ENCODE measurements at regions not wholly inside any gene's neighbourhood (a gene's known extent, or its start where the extent isn't known, plus 50 kb on each side); places are given as distances from the start of the nearest gene placed in this dataset.

- Histone ChIP-seq H3K4me3 (ENCODE audit: low read length) (no peak overlapping the region), H2AFZ (ENCODE audit: low read length) (no peak overlapping the region)
These were observed 210.5 kb downstream of the CTTN start for GRCh38 chr11:70608568-70609470.

DNA sequence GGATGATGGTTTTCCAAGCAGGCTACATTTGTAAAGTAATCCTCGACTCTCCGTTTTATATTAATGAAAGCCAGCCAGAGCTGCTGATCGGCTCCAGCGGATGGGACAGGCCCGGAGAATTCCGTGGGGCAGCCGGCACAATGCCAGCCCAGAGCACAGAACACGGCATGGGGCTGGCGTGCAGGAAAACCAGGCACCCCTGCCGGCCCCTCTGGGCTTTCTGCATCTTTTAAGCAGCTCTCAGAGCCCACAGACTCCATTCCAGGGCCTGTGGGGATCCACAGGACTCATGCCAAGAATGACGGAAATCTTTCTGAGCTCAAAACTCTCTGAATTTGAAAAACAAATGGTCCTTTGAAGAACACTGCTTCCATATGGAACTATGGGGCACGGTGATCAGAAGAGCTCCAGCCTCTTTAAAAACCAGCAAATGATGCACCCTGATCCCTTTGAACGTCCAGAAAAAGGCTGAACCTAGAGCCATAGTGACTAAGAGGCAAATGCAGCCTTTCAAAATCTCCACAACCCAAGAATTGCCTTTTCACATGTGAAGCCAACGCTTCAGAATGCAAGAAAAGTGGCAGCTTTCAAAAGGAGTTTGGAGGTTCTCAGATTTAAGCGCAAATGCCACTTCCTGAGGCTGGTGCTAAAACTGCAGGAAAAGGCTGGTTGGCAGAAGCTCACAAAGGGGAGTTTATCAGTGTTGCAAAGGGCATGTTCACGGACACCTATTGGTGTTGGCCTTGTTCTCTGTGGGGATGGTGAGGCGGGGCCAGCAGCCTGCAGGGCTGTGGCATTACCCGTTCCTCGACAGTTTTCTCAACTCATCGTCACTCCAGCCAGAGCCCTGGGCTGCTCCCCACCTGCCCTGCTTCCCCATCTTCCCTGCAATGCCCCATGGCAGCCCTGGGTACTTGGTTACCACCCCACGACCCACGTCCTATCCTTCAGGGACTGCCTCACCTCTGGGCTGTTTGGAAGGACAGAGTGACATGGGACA, 212.5 kb downstream of the CTTN start:
- Histone ChIP-seq H4K20me1 (ENCODE audit: insufficient read depth, low read depth, low read length) (no peaks in the 10 kb centered on the region), H3K4me1 (ENCODE audit: low read length) (no peaks in the 10 kb centered on the region), H3K27me3 (ENCODE audit: low read length) (no peaks in the 10 kb centered on the region), H3K27ac (ENCODE audit: low read length) (no peak overlapping the region), H3K4me3 (ENCODE audit: low read length) (no peak overlapping the region), H3K4me2 (ENCODE audit: low read depth, low read length, poor library complexity, severe bottlenecking) (no peak overlapping the region), H3K9ac (ENCODE audit: low read length) (no peak overlapping the region), H3K79me2 (ENCODE audit: low read length) (no peaks in the 10 kb centered on the region), H3K9me2 (replicated peaks; ENCODE audit: insufficient read depth, low read length) (no peaks in the 10 kb centered on the region), H3K9me3 (ENCODE audit: low read length) (no peaks in the 10 kb centered on the region), H2AFZ (ENCODE audit: low read length) (no peak overlapping the region), H3K36me3 (ENCODE audit: insufficient read depth, low read length) (no peaks in the 10 kb centered on the region)
- DNase-seq: no peak

More at GRCh38 chr11:70608568-70609470, 210.5 kb downstream of the CTTN start:
- H3K4me2 ChIP-seq (ENCODE audit: low read depth, low read length, poor library complexity, severe bottlenecking): no peak overlapping the region
- H3K27ac ChIP-seq (ENCODE audit: low read length): no peak overlapping the region
- no peaks in the 10 kb centered on the region for H3K79me2 ChIP-seq (ENCODE audit: low read length)
- H3K4me1 ChIP-seq (ENCODE audit: low read length): peaks cover 10% of the 10 kb centered on the region
- H4K20me1 ChIP-seq (ENCODE audit: insufficient read depth, low read depth, low read length): no peaks in the 10 kb centered on the region
- DNase-seq: no peak
- no peaks in the 10 kb centered on the region for H3K36me3 ChIP-seq (ENCODE audit: insufficient read depth, low read length)
- no peaks in the 10 kb centered on the region for H3K9me2 ChIP-seq (replicated peaks; ENCODE audit: insufficient read depth, low read length)
- H3K27me3 ChIP-seq (ENCODE audit: low read length): no peaks in the 10 kb centered on the region
- no peaks in the 10 kb centered on the region for H3K9me3 ChIP-seq (ENCODE audit: low read length)
- no peak overlapping the region for H3K9ac ChIP-seq (ENCODE audit: low read length)

- H3K27me3 ChIP-seq (ENCODE audit: low read length): no peaks in the 10 kb centered on the region
- H3K9ac ChIP-seq (ENCODE audit: low read length): no peak overlapping the region
- no peaks in the 10 kb centered on the region for H3K4me1 ChIP-seq (ENCODE audit: low read length)
- no peaks in the 10 kb centered on the region for H3K36me3 ChIP-seq (ENCODE audit: insufficient read depth, low read length)
- DNase-seq: no peak
- H3K79me2 ChIP-seq (ENCODE audit: low read length): no peaks in the 10 kb centered on the region
- H3K9me3 ChIP-seq (ENCODE audit: low read length): no peaks in the 10 kb centered on the region
- no peaks in the 10 kb centered on the region for H3K9me2 ChIP-seq (replicated peaks; ENCODE audit: insufficient read depth, low read length)
- H2AFZ ChIP-seq (ENCODE audit: low read length): no peak overlapping the region
- no peak overlapping the region for H3K4me3 ChIP-seq (ENCODE audit: low read length)
- no peak overlapping the region for H3K4me2 ChIP-seq (ENCODE audit: low read depth, low read length, poor library complexity, severe bottlenecking)
- no peak overlapping the region for H3K27ac ChIP-seq (ENCODE audit: low read length)
- H4K20me1 ChIP-seq (ENCODE audit: insufficient read depth, low read depth, low read length): no peaks in the 10 kb centered on the region
These were observed 213.5 kb downstream of the CTTN start for GRCh38 chr11:70611821-70612220.

DNA sequence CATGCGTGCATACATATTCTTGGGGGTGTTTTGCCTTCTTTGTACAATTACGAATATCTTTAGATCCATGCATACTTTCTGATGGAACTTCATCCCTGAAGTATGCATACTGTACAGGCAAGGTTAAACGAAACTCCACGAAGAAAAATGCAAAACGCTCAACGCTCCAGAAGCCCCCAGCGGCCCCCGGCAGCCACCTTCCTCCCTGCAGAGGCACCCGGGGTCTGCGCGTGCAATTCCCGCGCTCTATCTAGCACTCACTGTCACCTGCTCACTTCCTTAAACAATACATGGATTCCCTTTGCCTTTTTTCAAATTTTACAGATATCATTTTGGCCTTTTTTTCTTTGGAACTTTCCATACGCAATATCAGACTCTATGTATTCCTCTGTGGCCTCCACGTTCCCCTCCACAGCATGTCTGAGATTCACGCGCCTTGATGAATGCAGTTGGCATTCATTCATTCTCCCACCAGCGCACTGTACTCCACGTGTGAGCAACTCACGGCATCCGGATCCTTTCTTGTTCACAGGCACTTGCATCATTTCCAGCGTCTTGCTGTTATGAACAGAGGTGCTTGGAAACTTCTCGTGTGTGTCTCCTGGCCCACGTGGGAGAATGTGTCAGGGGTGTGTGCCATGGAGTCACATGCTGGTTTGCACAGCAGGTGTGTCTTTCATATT, 214.3 kb downstream of the CTTN start:
- Histone ChIP-seq H3K9ac (ENCODE audit: low read length) (no peak overlapping the region), H3K4me3 (ENCODE audit: low read length) (no peak overlapping the region), H3K4me2 (ENCODE audit: low read depth, low read length, poor library complexity, severe bottlenecking) (no peak overlapping the region), H3K79me2 (ENCODE audit: low read length) (no peaks in the 10 kb centered on the region), H3K27ac (ENCODE audit: low read length) (no peak overlapping the region), H3K27me3 (ENCODE audit: low read length) (no peaks in the 10 kb centered on the region), H4K20me1 (ENCODE audit: insufficient read depth, low read depth, low read length) (no peaks in the 10 kb centered on the region), H3K36me3 (ENCODE audit: insufficient read depth, low read length) (no peaks in the 10 kb centered on the region), H3K9me2 (replicated peaks; ENCODE audit: insufficient read depth, low read length) (no peaks in the 10 kb centered on the region), H3K9me3 (ENCODE audit: low read length) (no peaks in the 10 kb centered on the region), H2AFZ (ENCODE audit: low read length) (no peak overlapping the region), H3K4me1 (ENCODE audit: low read length) (no peaks in the 10 kb centered on the region)
- no peak for DNase-seq

GRCh38 chr11:70614034-70614681, 215.8 kb downstream of the CTTN start:
- no peak overlapping the region for H3K9ac ChIP-seq (ENCODE audit: low read length)
- H2AFZ ChIP-seq (ENCODE audit: low read length): no peak overlapping the region
- no peak overlapping the region for H3K4me3 ChIP-seq (ENCODE audit: low read length)
- H3K79me2 ChIP-seq (ENCODE audit: low read length): no peaks in the 10 kb centered on the region
- no peaks in the 10 kb centered on the region for H3K4me1 ChIP-seq (ENCODE audit: low read length)
- H3K27ac ChIP-seq (ENCODE audit: low read length): no peak overlapping the region
- H3K27me3 ChIP-seq (ENCODE audit: low read length): no peaks in the 10 kb centered on the region
- H4K20me1 ChIP-seq (ENCODE audit: insufficient read depth, low read depth, low read length): no peaks in the 10 kb centered on the region
- no peak overlapping the region for H3K4me2 ChIP-seq (ENCODE audit: low read depth, low read length, poor library complexity, severe bottlenecking)
- H3K36me3 ChIP-seq (ENCODE audit: insufficient read depth, low read length): no peaks in the 10 kb centered on the region
- no peaks in the 10 kb centered on the region for H3K9me2 ChIP-seq (replicated peaks; ENCODE audit: insufficient read depth, low read length)
- H3K9me3 ChIP-seq (ENCODE audit: low read length): no peaks in the 10 kb centered on the region
- DNase-seq: no peak

GRCh38 chr11:70615036-70615875, 216.9 kb downstream of the CTTN start:
- Histone ChIP-seq H3K9me3 (ENCODE audit: low read length) (no peaks in the 10 kb centered on the region), H3K9ac (ENCODE audit: low read length) (no peak overlapping the region), H3K4me1 (ENCODE audit: low read length) (no peaks in the 10 kb centered on the region), H3K27ac (ENCODE audit: low read length) (no peak overlapping the region), H2AFZ (ENCODE audit: low read length) (no peak overlapping the region), H3K4me2 (ENCODE audit: low read depth, low read length, poor library complexity, severe bottlenecking) (no peak overlapping the region), H3K27me3 (ENCODE audit: low read length) (no peaks in the 10 kb centered on the region), H3K36me3 (ENCODE audit: insufficient read depth, low read length) (no peaks in the 10 kb centered on the region), H4K20me1 (ENCODE audit: insufficient read depth, low read depth, low read length) (no peaks in the 10 kb centered on the region), H3K79me2 (ENCODE audit: low read length) (no peaks in the 10 kb centered on the region), H3K4me3 (ENCODE audit: low read length) (no peak overlapping the region), H3K9me2 (replicated peaks; ENCODE audit: insufficient read depth, low read length) (no peaks in the 10 kb centered on the region)
- DNase-seq: no peak

GRCh38 chr11:70616317-70616716, 218.0 kb downstream of the CTTN start:
- H3K9ac ChIP-seq (ENCODE audit: low read length): no peak overlapping the region
- no peaks in the 10 kb centered on the region for H3K79me2 ChIP-seq (ENCODE audit: low read length)
- H3K27ac ChIP-seq (ENCODE audit: low read length): no peak overlapping the region
- H3K9me2 ChIP-seq (replicated peaks; ENCODE audit: insufficient read depth, low read length): no peaks in the 10 kb centered on the region
- no peak overlapping the region for H2AFZ ChIP-seq (ENCODE audit: low read length)
- no peaks in the 10 kb centered on the region for H3K4me1 ChIP-seq (ENCODE audit: low read length)
- H3K36me3 ChIP-seq (ENCODE audit: insufficient read depth, low read length): no peaks in the 10 kb centered on the region
- no peak overlapping the region for H3K4me3 ChIP-seq (ENCODE audit: low read length)
- DNase-seq: no peak
- no peaks in the 10 kb centered on the region for H3K9me3 ChIP-seq (ENCODE audit: low read length)
- H4K20me1 ChIP-seq (ENCODE audit: insufficient read depth, low read depth, low read length): no peaks in the 10 kb centered on the region
- no peaks in the 10 kb centered on the region for H3K27me3 ChIP-seq (ENCODE audit: low read length)
- no peak overlapping the region for H3K4me2 ChIP-seq (ENCODE audit: low read depth, low read length, poor library complexity, severe bottlenecking)

Data from Karpas-422 (cell line).